Suppressor macrophage (primary cell): ENCODE measurements at regions not wholly inside any gene's neighbourhood (a gene's known extent, or its start where the extent isn't known, plus 50 kb on each side); places are given as distances from the start of the nearest gene placed in this dataset.

Source experiments
- DNase-seq, 4 experiments: peaks; one replicate each; pipeline ENCODE4 v3.0.0-alpha.2; 2020 to 2022

DNA sequence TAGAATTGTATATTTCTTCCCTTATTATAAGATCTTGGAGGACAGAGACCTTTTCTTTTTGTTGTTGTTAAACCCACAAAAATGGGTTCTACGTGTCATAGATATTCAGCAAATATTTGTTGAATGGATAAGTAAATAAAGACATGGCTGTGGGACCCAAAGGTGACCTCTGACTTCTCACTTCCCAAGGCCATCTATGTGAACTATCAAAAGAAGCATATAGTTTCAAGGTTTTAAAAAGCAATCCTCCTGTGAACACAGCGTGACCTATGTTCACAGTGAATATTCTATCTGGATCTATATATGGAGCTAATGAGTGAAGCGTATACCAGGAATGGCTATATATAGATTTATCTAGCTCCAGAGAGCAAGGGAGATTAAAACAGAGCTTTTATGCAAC lies 312.8 kb upstream of the C11orf87 start:
- no peak for DNase-seq

DNA sequence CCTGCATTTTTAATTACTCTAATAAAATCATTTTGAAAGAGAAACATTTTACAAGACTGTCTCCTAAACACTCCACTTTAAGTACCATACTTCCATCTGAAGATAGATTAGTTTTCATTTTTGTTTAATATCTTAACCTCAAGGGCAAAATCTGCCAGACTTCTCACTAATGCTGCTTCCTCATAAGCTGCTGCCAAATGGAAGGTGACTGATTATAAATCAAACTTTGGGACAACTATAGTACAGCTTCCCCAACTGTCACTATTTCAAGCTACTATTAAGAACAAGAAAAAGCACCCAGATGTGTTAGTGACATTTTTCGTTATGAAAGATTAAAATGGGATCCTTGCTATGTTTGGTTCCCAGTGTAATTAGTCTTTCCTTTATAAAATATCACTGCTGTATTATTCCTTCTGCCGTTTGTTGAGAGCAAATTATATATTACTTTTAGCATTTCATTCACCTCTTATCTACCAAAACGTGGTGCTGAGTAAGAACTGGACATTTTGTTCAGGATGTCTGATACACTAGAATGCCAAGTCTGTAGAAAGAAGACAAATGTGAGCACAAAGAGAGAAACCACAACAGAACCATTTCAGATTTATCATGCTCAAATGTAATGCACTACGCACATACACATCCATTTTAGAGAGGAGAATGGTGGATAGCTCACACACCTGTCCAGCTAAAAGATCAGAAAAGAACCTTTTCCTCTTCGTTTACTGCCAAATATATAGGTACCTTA lies 312.2 kb upstream of the C11orf87 start:
- no peak for DNase-seq

DNA sequence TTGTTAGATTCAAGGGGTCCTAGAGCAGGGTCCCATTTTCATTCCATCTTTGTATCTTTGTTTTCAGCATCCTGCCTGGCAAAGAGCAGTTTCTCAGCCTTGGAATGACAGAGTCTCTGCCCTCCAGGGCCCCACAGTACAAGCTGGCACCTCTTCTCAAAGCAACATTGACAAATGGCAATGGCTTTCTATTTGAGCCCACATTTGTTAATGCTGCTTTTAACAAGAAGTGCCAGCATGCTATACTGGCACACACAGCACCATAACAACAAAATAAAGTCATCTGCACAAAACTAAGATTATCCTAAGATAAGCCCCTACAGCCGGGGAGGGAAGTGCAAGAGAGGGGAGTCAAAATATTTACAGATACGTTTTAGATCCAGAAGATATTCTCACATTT lies 309.7 kb upstream of the C11orf87 start:
- no peak for DNase-seq

DNA sequence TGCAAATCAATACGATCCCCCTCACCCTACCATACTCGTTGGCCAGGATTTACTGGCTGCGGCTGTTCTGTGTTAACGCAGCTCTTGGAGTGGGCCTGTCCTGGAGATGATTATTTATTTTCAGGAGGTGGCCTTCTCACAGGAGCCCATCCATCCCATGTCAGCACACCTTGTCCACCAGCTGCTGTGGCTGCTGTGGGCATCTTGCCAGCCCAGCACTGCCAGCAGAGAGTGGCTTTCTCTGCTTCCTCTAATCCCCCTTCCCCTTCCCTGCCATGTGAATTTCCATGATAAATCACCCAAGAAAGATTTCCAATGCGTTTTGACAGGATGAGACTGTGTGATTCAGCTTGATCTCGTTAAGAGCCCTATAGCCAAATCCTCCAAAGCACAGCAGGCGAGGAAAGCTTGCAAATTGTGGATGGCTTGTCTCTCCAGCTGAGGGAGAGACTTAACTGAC lies 309.1 kb upstream of the C11orf87 start:
- no peak for DNase-seq

DNA sequence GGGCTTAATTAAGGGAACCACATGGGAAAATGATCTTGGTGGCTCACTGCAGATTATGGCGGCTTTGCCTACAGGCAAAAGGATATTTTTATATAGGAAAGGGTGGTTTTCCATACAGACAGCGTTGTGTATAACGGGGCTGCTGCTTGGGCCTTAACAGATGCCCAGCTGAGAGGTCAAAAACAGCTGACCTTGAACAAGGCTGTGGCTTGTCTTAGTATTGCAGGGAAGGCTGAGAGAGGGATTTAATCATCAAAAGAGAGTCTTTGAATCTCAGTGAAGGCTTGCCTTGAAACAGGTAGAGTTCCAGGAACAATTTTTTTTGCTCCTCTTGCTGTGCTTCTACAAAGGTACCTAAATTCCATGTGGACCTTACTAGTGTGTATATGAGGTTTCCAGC lies 301.6 kb upstream of the C11orf87 start:
- no peak for DNase-seq

DNA sequence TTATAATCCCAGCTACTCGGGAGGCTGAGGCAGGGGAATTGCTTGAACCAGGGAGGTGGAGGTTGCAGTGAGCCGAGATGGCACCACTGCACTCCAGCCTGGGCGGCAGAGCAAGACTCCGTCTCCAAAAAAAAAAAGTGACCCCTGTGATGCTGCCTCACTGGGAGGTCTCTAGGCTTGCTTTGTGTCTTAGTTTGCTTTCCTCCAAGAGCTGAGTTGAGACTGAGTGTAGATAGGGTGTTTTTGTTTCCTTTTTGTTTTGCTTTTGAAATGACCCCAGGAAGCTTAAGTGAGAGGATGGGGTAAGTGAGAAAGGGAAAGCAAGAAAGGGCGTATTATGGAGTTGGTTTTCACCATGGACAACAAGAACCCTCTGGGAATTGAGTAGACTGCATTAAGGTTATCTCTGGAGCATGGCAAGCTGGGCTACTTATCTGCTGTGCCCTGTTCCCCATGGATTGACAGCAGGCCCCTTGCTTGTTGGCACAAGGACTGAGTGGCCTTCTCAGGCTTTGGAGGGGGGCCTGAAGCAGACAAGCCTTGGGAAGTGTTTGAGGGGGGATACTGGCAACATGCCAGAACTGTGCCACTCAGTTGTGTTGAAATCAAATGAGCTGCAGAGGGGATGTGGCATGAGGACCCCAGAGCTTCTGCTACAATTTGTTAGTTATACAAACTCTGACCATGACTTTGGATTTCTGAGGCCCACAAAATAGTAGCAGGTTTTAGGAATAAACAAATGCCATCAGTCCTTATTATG lies 300.6 kb upstream of the C11orf87 start:
- DNase-seq: no peak

DNA sequence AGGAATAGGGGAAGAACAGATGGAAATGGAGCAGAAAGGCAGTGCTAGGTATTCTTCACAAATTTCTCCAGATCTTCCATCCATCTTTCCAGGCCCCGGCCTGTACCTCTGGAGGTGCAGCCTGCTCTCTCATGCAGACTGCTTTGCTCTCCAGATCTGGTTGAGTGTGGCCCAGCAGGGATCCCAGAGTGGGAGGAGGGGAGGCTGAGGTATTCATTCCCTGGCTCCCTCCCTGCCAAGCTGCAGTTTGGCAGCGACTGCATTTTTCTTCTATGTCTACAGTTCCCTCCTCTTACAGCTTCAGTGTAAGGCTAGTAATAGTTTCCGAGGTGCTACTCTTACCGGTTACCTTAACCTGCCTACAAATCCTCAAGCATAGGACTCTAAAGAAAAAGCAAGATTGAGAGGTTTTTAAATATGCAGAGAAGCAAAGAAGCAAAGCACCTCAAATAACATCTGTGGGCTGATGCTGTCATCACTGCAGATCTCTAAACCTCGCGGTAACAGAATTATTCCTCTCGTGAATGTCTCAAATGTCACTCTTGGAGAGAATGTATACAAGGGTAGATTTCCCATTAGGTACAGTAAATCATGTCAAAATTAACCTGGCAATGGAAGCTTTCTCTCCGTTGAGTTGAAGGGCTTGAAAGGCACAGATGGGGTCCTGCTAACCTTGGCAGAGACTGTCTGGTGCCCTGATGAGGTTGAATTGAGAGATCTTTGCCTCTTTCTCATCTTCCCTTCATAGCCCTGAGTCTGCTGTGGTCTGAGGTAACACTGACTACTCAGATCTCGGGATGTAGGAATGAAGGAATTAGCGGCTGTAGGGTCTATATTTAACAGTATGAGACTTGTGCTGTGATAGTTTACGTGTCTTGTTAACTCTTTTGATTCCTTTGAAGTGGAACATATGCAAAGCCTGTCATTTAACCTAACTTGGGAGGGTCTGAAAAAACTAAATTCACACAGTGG lies 297.9 kb upstream of the C11orf87 start:
- no peak for DNase-seq

DNA sequence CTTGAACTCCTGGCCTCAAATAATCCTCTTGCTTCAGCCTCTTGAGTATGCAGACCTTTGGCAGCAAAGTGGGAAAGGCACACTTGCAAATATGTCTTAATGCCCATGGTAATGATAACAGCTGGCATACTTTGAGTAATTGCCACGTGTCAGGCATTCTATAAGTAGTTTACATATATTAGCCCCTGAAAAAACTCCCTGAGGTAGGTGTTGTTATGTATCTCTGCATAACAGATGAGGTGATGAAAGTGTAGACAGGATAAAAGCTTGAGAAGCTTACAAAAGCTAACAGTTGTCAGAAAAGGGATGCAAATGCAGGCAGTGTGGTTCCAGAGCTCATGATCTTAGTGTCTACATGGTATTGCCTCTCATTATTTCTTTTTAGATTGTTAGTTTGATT lies 291.1 kb upstream of the C11orf87 start:
- no peak for DNase-seq

DNA sequence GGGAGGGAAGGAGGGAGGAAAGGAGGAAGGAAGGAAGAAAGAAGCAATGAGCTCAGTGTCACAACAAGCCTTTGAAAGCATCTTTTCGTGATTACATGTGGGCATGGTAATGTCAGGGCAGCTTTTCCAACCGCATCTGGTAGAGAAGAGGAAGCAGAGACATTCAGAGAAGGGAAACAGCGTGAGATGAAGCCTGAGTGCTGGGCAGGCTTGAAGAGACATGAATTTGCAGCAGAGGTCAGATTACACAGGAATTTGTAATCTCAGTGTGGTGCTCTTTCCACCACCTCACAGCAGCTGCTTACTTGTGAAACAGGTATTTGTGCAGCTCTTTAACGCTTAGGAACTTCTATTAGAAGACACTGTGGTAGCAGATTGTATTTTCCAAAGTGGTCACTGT lies 289.5 kb upstream of the C11orf87 start:
- peak in 2 of 4 experiments; percentile 3 to 6 for DNase-seq

DNA sequence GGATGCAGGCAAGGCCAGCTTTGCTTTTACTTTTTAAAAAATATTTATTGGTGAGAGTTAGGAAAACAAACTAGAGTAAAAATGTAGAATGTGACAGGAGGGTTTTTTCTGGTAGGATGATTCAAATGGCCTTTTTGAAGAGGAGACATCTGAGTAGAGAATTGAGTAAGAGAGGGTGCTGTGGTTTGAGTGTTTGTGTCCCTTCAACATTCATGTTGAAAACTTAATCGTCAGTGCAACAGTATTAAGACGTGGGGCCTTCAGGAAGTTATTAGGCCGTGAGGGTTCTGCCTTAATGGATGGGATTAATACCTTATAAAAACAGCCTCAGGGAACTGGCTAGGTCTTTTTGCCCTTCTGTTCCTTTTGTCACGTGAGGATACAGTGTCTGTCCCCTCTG lies 288.8 kb upstream of the C11orf87 start:
- DNase-seq: no peak

DNA sequence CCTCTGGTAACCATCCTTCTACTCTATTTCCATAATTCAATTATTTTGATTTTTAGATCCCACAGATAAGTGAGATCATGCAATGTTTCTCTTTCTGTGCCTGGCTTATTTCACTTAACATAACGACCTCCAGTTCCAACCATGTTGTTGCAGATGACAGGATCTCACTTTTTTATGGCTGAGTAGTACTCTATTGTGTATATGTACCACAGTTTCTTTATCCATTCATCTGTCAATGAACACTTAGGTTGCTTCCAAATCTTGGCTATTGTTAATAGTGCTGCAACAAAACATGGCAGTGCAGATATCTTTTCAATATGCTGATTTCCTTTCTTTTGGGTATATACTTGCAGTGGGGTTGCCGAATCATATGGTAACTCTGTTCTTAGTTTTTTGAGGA lies 286.4 kb upstream of the C11orf87 start:
- DNase-seq: no peak

DNA sequence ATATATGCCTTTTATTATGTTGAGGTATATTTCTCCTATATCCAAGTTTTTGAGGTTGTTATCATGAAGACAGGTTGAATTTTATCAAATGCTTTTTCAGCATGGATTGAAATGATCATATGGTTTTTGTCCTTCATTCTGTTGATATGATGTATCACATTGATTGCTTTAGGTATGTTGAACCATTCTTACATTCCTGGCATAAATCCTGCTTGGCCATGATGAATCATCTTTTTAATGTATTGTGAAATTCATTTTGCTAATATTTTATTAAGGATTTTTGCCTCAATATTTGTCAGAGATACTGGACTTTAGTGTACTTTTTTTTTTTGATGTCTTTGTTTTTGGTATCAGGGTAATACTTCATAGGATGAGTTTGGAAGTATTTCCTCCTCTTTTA lies 283.8 kb upstream of the C11orf87 start:
- no peak for DNase-seq

DNA sequence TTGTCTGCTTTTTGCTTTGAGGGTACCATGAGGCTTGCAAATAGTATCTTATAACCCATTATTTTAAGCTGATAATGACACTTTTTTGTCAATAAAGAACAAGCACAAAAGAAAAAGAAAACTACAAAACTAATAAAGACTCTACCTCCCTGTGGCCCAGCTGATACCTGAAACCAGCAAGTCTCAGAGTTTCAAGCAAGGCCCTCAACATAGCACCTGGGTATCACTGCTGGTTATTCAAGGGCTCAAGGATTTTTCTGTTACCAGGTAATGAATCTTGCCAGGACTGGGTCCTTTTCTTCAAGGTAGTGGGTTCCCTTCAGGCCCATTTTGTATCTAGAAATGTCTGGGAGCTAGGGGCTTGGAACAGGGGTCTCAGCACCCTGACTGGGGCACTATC lies 281.6 kb upstream of the C11orf87 start:
- DNase-seq: no peak

DNA sequence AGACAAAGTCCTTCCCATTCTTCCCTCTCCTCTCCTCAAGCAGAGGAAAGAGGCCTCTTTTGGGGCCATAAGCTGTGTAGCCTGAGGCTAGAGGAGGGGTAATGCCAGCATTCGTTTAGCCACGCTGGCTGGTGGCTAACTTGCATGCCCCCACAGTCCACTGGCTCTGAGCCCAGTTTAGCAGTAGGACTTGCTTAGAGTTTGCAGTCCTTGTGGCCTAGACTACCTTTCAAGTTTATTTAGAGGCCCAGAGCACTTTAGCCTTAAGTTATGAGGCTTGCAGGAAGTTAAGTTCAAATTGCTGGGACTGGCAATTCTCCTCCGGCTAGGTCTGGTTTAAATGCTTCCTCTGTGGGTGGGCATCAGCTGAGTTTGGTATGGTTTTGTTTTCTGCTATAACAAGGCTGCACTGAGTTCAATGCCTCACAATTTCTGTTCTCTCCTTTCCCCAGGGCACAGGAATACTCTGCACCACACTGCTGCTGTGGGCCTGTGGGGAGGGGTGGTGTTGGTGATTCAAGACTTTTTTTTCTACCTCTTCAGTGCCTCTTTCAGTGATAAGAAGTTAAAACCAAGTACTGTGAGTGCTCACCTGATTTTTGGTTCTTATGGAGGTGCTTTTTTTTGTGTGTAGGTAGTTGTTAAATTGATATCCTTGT lies 281.0 kb upstream of the C11orf87 start:
- DNase-seq: no peak

DNA sequence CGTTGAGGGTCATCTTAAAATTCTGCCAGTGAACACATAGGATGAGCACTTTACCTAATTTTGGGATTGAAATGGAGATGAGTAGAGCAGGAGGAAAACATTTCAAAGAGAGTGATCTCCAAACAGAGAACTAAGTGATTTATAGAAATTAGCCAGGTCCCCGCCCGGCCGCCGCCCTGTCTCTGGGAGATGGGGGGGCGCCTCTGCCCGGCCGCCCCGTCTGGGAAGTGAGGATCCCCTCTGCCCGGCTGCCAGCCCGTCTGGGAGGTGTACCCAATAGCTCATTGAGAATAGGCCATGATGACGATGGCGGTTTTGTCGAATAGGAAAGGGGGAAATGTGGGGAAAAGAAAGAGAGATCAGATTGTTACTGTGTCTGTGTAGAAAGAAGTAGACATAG lies 276.7 kb upstream of the C11orf87 start:
- no peak for DNase-seq

DNA sequence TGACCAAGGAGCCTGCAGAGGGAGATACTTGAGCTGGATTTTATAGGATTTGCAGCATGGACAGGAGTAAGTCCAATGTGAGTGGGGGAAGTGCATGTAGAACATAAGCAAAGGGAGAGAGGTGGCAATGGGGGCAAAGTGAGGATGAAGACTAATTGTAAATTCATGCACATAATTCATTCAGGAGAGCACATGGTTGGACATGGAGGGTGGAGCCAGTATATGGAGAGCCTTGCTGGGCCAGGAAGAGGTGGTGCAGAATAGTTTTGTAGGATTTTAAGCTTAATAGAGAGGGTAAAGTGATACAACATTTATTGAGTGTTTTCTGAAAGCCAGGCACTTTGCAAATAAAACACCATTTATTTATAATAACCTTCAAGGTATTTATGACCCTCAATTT lies 274.3 kb upstream of the C11orf87 start:
- no peak for DNase-seq

DNA sequence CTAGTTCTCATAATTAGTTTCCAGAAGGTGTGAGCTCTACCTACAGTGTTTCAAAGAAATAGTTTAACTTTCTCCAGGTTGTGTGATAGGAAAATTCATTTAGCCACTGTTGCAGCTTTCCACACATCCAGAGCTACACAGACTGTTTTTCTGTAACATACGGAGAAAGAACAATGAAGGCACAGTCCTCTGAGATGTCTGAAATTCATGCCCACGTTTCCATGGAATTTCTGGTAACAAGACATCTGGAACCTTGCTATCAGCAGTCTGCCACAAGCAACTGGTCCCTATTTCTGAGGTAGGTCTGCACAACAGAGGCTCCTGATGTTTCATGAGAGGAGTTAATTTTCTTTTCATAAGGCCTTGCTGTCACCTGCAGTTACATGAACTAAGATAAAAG lies 273.3 kb upstream of the C11orf87 start:
- DNase-seq: no peak

DNA sequence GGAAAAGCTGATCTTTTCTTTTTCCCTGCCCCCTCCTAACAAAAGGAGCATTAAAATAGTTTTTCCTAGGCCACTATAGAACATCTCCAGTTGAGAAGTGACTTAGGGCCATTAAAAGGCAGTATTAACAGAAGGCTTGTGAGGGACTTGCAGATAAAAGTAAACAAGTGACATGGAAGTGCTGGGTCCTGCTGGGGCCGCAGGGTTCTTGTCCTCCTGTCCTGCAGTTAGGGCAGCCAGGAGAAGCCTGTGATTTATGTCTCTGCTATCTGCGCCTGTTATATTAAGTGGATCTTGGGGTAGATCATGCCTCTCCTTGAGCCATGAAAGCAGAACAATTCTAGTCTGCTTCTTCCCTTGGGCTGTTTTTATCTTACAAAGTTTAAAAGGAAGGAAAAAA lies 271.4 kb upstream of the C11orf87 start:
- DNase-seq: no peak

DNA sequence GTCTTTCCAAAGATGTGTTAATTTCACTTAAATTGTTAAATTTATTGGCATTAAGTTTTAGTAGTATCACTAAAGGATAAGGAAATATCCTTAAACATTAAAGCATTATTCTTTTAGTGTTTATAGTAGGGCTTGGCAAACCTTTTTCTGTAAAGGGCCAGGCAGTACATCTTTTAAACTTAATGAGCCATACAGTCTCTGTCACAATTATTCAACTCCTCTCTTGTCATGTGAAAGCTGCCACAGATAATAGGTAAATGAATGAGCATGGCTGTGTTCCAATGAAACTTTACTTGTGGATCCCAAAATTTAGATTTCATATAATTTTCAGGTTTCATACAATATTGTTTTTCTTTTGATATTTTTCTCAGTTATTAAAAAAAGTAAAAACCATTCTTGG lies 268.2 kb upstream of the C11orf87 start:
- no peak for DNase-seq

DNA sequence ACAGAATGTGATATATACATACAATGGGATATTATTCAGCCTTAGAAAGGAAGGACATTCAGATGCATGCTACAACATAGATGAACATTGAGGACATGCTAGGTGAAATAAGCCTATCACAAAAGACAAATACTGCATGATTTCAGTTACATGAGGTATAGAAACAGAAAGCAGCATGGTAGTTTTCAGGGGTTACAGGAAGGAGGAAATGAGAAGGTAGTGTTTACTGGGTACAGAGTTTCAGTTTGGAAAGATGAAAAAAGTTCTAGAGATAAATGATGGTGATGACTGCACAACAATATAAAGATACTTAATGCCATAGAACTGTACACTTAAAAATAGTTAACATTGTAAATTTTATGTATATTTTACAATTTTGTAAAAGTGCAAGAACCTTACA lies 266.7 kb upstream of the C11orf87 start:
- no peak for DNase-seq

DNA sequence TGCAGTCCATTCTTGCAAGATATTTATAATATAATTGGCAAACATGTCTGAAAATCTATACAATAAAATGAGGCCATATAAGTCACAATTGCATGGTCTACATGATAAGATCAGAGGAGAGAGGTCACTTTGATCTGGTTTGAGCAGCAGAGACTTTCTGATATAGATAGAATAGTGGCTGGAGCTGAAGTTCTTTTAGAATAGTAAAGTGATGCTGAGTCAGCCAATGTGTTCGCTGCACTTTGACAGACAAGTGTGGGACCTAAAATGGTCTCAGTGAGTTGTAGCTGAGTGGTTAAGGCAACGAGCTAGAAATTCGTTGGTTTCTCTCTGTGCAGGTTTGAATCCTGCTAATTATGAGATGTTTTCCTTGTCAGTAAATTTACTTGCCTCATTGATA lies 257.0 kb upstream of the C11orf87 start:
- DNase-seq: no peak

DNA sequence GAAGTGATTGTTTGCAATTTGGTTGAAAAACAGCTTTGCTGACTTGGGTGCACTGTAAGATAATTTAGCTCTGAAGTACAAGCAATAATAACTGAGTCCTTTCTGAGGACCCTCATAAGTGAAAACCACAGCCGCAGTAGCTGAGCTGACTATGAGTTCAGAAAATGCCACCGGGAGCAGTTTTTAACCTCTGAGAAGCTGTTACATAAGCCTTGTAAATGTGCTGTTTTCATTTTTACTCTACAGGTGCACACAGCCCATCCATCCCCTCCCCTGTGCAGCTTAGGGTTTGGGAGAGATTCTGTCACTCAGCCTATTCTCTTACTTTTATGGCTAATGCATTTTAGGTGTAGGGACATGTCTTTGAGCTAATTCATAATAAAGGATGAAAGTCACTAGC lies 255.5 kb upstream of the C11orf87 start:
- no peak for DNase-seq

DNA sequence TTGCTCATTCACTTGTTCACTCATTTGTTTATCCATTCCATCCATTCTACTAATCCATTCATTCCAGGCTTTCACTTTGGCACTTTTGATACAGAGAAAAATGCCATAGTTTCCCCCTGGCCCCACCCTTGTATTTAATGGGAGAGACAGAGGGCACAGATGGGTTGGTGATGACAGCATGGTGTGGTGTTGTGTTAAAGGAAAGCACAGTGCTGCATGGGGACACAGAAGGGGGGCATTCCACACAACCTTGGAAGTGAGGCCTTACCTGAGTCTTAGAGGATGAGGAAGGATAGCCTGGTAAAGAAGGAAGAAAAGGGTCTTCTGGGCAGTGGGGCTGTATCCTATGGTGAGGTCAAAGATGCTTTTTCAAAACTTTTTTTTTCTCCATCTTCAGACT lies 248.5 kb upstream of the C11orf87 start:
- DNase-seq: no peak
